Left ventricle myocardium inferior (tissue), 1 donor: ENCODE measurements at regions not wholly inside any gene's neighbourhood (a gene's known extent, or its start where the extent isn't known, plus 50 kb on each side); places are given as distances from the start of the nearest gene placed in this dataset.
"Not testable (repeated sequence)": the region's sequence is repeated elsewhere in the genome, so short reads cannot be mapped to it uniquely, and the experiment has no call there.

Experiments
- DNase-seq: peaks from one replicate; pipeline ENCODE4 v3.0.0-alpha.2; 2020
- H3K27ac ChIP-seq: fragments of 200-600 bp; replicated peaks from 2 replicates; pipeline ENCODE4 v1.8.0; 2021
- H3K27me3 ChIP-seq: fragments of 200-600 bp; 2 replicates; pipeline ENCODE4 v1.8.0; 2021; ENCODE audit warnings: low read depth
- H3K36me3 ChIP-seq: fragments of 200-600 bp; 2 replicates; pipeline ENCODE4 v1.8.0; 2021
- H3K4me1 ChIP-seq: fragments of 200-600 bp; 2 replicates; pipeline ENCODE4 v1.8.0; 2021
- H3K4me3 ChIP-seq: fragments of 200-600 bp; 2 replicates; pipeline ENCODE4 v1.8.0; 2021; ENCODE audit warnings: mild to moderate bottlenecking, moderate library complexity
- H3K9me3 ChIP-seq: fragments of 200-600 bp; replicated peaks from 2 replicates; pipeline ENCODE4 v1.8.0; 2021
- intact Hi-C: fragments of 100-400 bp; cut with micrococcal nuclease; formaldehyde crosslinking; loops from one replicate; pipeline ENCODE4 v1.11.0; 2022
- TF ChIP-seq, protein P1 (sequence below): fragments of 200-600 bp; IDR thresholded peaks from 2 replicates; pipeline ENCODE4 v1.8.0; 2021; ENCODE audit warnings: antibody characterized with exemption, mild to moderate bottlenecking, borderline replicate concordance
- donor health status: DM: no; HTN: yes; CAD: no; lungs with severe emphysema.

DNA sequence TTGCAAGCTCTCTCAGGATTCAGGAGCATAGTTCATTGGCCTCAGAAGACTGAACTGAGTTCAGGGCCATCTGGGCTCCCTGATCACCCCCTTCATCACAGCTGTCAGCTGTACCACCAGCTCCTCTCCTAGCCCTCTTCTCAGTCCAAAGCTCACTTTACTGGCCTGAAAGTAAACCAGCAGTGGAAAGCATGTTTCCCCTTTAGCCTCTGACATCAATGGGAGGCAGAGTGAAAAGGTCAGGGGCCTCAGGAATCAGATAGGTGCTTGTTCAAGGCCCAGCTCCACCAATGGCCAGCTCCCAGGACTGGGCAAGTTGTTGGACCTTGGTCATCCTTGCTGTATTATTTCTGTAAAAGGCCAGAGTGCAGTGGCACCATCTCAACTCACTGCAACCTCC, 223.4 kb downstream of the TLE3 start:
- DNase-seq = no peak
- Histone ChIP-seq H3K27me3 (peaks cover 61% of the 10 kb centered on the region), H3K4me1 (no peaks in the 10 kb centered on the region), H3K9me3 (peaks cover 31% of the 10 kb centered on the region), H3K36me3 (no peaks in the 10 kb centered on the region), H3K4me3 (no peak overlapping the region), H3K27ac (no peak overlapping the region)
- intact Hi-C loops = no loop called here
- TF ChIP-seq, protein P1, sequence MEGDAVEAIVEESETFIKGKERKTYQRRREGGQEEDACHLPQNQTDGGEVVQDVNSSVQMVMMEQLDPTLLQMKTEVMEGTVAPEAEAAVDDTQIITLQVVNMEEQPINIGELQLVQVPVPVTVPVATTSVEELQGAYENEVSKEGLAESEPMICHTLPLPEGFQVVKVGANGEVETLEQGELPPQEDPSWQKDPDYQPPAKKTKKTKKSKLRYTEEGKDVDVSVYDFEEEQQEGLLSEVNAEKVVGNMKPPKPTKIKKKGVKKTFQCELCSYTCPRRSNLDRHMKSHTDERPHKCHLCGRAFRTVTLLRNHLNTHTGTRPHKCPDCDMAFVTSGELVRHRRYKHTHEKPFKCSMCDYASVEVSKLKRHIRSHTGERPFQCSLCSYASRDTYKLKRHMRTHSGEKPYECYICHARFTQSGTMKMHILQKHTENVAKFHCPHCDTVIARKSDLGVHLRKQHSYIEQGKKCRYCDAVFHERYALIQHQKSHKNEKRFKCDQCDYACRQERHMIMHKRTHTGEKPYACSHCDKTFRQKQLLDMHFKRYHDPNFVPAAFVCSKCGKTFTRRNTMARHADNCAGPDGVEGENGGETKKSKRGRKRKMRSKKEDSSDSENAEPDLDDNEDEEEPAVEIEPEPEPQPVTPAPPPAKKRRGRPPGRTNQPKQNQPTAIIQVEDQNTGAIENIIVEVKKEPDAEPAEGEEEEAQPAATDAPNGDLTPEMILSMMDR = no peak

DNA sequence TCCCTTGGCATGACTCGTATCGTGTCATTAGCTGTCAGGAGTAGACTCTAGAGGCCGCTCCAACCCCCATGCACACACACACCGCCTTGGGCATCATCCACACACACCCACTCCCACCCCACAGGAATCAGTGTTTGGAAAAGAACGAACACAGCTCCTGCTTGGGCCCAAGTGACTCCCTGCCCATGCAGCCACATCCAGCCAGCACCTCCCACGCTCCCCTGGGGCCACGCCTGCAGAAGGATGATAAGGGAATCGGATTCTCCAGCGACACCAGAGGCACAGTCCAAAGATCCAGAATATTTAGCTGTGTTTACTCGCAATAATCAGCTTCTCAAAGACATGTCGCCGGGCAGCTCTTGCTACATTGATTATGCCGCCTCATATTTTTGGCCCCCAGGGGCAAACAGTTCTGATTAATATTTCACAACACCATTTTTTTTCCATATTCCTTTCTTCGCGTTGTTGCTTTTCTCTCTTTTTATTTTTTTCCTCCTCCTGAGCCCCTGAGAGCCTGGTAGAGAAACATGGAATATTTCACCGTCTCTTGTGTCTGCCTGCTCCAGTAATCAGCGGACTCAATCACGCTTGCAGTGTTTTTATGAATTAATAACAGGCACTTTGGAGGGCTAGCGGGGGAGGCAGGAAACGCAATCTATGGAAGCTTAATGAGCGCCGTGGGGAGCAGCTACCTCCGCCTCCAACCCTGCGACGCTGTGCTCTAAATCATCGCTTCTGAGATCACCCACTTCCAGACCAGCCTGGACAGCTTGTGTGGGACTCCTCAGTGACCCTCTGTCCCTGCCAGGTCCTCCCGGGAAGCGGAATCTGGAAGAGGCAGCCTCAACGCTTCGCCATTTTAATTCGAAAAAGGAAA, 221.4 kb downstream of the TLE3 start:
- Histone ChIP-seq H3K4me1 (no peaks in the 10 kb centered on the region), H3K9me3 (peaks cover 31% of the 10 kb centered on the region), H3K27me3 (peaks cover 63% of the 10 kb centered on the region), H3K27ac (no peak overlapping the region), H3K4me3 (no peak overlapping the region), H3K36me3 (no peaks in the 10 kb centered on the region)
- TF ChIP-seq, protein P1 = no peak
- DNase-seq = no peak
- intact Hi-C loops = no loop called here

DNA sequence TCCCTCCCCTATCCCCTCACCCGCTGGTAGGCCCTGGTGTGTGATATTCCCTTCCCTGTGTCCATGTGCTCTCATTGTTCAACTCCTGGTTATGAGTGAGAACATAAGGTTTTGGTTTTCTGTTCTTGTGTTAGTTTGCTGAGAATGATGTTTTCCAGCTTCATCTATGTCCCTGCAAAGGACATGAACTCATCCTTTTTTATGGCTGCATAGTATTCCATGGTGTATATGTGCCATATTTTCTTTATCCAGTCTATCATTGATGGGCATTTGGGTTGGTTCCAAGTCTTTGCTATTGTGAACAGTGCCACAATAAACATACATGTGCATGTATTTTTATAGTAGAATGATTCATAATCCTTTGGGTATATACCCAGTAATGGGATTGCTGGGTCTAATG, 217.8 kb downstream of the TLE3 start:
- not testable (repeated sequence) for H3K9me3 ChIP-seq

DNA sequence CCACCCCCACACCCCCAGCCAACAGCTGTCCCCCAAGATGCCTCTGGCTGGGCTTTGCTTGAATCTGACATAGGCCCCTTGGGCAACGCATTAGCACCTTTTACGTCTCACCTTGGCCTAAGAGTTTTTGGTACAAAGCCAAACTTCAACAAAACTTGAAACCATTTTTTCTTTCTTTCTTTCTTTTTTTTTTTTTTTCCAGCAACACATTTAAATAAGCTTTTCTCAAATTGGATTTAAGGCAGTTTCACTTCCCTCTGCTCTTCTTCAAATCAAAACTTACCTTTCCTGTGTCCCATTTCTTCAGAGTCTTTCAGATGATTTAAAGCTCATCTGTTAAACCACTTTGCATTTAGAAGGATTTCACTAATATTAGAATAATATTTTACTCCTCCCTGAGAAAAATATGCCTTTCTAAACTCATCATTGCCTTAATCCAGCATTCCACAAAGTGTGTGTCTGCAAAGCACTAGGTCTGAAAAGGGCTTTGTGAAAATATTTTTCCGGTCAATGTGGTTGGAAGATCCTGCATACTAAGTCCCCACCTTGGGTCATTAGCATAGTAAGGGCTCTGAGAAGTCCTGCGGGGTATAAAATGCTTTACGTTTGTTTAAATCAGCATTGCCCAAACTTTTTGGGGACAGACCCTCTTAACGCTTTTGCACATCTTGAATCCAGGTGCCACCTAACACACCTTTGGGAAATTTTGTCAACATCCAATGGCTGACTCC, 217.0 kb downstream of the TLE3 start:
- intact Hi-C loops = no loop called here

More for the DNA sequence above, 217.8 kb downstream of the TLE3 start:
- H3K4me1 ChIP-seq, H3K27ac ChIP-seq, intact Hi-C loops, DNase-seq, H3K4me3 ChIP-seq, H3K36me3 ChIP-seq: not testable (repeated sequence)
- H3K27me3 ChIP-seq = peaks cover 74% of the 10 kb centered on the region

DNA sequence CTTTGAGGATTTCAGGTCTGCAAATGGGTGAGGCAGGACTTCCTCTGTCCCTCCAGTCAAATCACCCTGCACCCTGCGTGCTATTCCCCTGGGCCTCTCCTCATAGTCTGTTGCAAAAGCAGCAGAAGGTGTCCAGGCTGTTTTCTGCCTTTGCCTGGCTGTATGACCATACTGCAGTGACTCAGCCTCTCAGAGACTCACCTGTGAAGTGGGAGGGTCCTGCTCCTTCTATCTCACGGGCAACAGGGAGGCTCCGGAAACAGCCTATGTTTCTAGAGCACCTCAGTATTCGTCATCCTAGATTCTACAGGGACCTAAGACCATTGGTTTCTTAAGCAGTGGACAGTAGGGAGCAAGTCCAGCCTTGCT, 216.4 kb downstream of the TLE3 start:
- H3K27ac ChIP-seq = no peak overlapping the region
- H3K9me3 ChIP-seq = no peaks in the 10 kb centered on the region
- TF ChIP-seq, protein P1 = no peak
- no peak for DNase-seq
- H3K4me1 ChIP-seq = no peaks in the 10 kb centered on the region
- peaks cover 83% of the 10 kb centered on the region for H3K27me3 ChIP-seq
- no peaks in the 10 kb centered on the region for H3K36me3 ChIP-seq
- no peak overlapping the region for H3K4me3 ChIP-seq
- intact Hi-C loops = no loop called here

More for the DNA sequence above, 217.0 kb downstream of the TLE3 start:
- Histone ChIP-seq H3K4me3 (no peak overlapping the region), H3K9me3 (no peaks in the 10 kb centered on the region), H3K4me1 (no peaks in the 10 kb centered on the region), H3K27ac (no peak overlapping the region), H3K36me3 (no peaks in the 10 kb centered on the region), H3K27me3 (peaks cover 78% of the 10 kb centered on the region)
- TF ChIP-seq, protein P1 = no peak
- no peak for DNase-seq

DNA sequence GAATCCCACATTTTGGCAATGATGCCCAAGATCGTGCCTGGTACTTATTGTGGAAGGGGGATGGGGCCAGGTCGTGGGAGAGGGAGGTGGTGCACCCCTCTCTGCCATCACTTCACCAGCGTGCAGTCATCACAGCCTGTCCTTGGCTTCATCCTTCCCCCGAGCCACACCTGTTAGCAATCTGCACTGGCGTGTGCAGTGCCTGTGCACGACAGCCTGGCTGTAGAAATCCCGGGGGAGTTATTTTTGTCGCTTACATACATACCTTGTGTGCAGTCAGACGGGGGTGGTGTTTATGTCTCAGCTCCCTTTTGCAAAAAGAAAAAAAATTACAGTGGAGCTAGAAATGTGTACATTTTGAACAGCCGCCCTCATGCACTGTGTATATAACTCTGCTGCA, 216.0 kb downstream of the TLE3 start:
- Histone ChIP-seq H3K4me3 (no peak overlapping the region), H3K36me3 (no peaks in the 10 kb centered on the region), H3K9me3 (no peaks in the 10 kb centered on the region), H3K4me1 (no peaks in the 10 kb centered on the region), H3K27ac (no peak overlapping the region), H3K27me3 (peaks cover 85% of the 10 kb centered on the region)
- no peak for DNase-seq
- TF ChIP-seq, protein P1 = no peak
- intact Hi-C loops = no loop called here
